ENCODE measurements at regions not wholly inside any gene's neighbourhood (a gene's known extent, or its start where the extent isn't known, plus 50 kb on each side); places are given as distances from the start of the nearest gene placed in this dataset.

GRCh38 chr5:93158841-93159240 lies 422.2 kb downstream of the NR2F1-AS1 start:
- DNase-seq: no peak

GRCh38 chr5:93156566-93156965 lies 424.5 kb downstream of the NR2F1-AS1 start:
- no peak for DNase-seq

- no peak for DNase-seq
Measured at GRCh38 chr5:93154535-93154934, 426.5 kb downstream of the NR2F1-AS1 start.

DNA sequence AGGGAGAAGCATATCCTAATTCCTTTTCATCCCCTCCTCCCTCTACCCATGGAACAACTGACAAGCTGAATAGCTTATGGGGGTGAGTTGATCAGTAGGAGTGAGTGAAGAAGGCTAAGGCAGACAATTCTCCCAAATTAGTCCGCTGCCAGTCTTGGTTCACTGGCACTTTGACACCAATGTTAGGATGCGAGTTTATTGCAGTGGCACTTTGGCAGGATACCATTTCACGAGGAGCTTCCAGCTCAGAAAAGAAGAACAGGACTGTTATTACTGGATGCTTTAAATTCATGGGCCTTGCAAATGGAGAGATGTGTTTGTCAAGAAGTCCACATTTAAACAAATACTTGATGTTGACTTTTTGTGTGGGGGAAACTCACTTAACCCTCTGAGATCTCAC lies 427.6 kb downstream of the NR2F1-AS1 start:
- no peak for DNase-seq

DNA sequence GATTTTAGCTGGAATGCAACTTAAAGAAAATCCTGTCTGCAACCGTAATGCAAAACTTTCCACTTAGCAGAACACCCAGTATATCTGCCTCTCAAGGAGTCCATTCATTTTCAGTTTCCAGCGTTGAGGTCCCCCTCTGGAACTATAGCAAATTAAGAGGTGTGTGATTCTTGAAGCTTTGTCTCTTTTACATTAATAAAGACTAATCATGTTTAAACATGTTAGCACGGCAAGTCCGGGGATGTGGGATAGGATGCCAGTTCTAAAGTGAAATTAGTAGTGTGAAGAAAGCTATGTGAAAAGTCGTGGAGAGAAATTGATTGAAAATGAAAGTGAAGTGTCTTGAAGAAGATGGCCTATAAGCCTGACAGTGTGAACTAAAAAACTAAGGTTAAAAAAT lies 429.1 kb downstream of the NR2F1-AS1 start:
- no peak for DNase-seq

- no peak for DNase-seq
Measured at GRCh38 chr5:93151121-93151520, 429.9 kb downstream of the NR2F1-AS1 start.

DNA sequence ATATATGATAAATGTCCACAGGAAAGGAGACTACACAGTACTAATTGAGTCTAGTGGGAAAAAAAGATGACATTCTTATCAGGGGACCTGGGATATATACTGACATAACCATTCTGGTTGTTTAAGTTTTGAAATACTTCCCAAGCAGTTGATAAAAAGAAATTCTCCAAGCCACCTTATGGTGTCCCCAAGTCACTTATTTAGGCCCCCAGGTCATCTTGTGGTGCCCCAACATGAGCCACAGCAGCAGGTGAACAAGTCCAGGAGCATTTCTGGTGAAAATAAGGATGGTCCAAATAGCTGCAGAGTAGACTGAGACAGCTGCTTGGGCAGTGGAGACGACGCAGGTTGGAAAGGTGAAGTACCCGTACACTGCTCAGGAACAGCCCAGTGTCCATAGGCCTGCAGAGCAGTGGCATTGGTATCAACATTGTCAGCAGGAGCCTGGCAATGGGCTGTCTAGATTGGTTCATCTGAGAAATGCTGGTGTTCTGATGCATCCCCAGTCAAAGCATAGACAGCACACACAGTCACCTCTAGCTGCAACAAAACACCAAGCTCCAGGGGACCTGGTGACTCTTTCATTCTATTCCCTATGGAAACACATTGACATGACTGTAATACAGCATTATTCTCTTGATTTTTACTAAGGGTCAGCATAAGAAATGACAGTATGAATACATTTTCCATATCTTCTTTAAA lies 430.6 kb downstream of the NR2F1-AS1 start:
- DNase-seq: no peak

- no peak for DNase-seq
Measured at GRCh38 chr5:93145767-93146166, 435.3 kb downstream of the NR2F1-AS1 start.

DNA sequence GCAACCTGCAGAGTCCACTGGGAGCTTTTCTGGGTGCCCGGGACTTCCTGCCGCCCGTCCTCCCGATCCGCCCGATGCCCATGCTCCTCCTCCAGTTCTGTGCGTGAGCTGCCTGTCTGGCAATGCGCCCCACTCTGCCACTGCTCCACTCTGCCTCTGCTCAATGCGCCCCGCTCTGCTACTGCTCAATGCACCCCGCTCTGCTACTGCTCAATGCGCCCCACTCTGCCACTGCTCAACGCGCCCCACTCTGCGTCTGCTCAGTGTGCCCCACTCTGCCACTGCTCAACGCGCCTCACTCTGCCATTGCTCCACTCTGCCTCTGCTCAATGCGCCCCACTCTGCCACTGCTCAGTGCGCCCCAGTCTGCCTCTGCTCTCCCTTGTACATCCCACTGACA lies 436.0 kb downstream of the NR2F1-AS1 start:
- no peak for DNase-seq

- no peak for DNase-seq
Measured at GRCh38 chr5:93141969-93142368, 439.1 kb downstream of the NR2F1-AS1 start.

DNA sequence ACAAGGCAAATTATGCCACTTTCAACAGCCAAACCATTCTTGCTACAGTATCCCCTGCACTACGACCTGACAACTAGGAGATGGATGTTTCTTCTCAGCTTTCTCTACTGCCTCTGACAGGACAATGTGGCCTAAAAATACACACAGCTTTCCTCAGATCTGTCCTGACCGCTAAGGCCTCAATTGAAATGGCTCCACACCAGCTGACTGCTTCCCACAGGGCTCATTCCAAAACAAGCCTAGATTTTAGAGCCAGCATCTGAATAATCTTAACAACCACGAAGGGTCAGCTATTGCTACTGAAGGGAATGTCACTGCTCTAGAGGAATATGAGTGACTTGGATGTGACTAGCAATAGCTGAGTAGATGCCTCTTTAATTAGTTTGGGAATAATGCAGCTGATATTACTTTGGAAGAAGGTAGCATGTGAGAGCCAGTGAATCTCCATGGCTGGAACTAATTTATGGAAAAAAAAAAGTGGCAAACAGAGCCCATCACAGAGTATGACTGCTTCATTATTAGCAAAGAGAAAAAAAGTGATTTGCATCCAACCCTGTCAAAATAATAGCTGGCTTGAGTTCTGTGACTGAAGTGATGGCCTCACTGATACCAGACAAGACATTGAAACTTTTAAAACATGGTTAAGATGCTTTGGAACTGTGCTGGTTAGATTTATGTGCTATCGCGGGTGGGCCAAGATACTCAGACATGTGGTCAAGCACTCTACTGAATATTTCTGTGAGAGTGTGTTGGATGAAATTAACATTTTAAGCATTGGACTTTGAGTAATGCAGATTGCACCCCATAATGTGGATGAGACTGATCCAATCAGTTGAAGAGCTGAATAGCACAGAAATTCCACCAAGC lies 450.2 kb downstream of the NR2F1-AS1 start:
- no peak for DNase-seq

DNA sequence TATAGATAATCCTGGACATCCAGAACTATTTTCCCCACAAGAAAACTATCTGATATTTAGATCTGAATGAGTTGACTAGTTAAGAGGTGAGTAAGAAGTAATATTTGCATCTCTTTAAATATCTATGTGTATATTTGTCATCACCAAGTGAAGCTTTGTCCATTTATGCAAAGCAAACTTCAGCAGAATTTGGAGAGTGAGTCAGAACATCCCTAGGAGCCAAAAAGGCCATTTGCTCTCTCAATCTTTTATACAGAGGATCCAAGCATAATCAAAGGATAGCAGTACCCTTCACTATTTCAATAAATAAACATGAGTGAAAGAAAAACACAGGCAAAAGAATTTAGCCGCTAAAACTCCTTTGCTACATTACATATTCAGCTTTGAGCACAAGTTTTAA lies 454.4 kb downstream of the NR2F1-AS1 start:
- no peak for DNase-seq

DNA sequence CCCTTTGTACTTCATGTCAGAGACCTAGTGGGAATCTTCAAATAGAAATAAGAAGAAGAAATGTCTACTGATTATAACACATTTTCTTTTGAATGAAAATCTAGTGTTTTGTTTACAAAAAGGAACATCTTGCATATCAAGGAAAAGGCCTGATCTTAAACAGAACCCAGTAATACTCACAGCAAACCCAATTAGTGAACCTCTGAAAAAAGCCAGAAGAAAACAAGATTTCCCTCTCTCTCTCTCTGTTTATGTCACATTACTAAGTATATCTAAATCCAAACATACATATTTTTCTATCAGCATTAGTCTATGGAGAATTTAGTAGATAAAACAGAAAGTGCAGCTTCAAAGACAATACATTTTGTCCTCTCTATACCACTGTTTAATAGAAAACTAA lies 457.9 kb downstream of the NR2F1-AS1 start:
- DNase-seq: no peak

GRCh38 chr5:93122446-93122845 lies 458.6 kb downstream of the NR2F1-AS1 start:
- no peak for DNase-seq

DNA sequence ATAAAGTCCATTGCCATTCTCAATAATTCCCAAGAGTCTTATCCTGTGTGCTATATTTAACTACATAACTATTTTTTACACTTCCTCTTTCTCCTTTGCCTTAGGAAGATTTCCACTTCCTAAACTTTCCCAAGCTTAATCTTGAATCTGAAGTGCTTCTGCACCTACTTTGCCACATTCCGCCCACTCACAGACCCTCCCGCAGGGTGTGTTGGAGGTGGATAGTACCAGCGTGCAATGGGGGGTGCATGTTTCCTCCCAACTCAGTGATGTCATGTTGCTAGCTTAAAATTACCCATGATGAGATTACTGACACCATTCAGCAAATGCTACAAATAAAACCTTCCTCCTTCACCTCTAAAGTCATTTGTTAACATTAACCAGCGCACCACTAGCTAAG lies 460.2 kb downstream of the NR2F1-AS1 start:
- DNase-seq: no peak

- DNase-seq: no peak
Measured at GRCh38 chr5:93120051-93120450, 461.0 kb downstream of the NR2F1-AS1 start.

DNA sequence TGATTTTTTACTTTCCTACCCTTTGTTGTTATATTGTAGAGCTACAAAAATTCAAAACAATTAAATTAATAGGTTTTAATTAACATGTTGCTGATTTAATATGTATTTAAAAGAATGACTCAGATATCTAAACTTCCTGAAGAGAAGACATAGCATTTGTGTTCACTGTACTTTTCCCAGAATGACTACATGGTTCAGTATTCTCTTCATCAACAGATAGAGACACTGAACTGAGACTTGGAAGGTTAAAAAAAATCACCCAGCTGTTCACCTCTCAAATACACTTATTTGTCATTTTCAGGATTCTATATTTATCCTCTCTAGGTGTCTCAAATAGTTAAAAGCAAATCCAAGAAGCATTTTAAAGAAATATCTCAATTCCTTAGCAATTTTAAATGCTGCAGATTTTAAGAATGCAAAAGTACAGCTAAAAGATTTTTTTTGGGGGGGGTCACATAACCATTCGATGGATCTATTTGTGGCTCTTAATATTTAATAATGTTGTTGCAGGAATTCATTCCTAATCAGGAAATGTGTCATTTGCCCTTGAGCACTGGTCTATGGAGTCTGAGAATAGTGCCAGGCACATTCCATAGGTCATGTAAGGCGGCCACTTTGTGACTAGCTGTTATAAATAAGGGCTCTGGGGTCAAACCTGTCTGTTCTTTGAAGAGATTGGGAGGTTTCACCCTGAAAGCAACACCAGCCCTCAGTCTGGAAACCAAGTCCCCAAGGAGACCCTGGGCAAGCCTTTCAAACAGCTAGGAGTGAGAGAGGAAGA lies 463.1 kb downstream of the NR2F1-AS1 start:
- DNase-seq: no peak

DNA sequence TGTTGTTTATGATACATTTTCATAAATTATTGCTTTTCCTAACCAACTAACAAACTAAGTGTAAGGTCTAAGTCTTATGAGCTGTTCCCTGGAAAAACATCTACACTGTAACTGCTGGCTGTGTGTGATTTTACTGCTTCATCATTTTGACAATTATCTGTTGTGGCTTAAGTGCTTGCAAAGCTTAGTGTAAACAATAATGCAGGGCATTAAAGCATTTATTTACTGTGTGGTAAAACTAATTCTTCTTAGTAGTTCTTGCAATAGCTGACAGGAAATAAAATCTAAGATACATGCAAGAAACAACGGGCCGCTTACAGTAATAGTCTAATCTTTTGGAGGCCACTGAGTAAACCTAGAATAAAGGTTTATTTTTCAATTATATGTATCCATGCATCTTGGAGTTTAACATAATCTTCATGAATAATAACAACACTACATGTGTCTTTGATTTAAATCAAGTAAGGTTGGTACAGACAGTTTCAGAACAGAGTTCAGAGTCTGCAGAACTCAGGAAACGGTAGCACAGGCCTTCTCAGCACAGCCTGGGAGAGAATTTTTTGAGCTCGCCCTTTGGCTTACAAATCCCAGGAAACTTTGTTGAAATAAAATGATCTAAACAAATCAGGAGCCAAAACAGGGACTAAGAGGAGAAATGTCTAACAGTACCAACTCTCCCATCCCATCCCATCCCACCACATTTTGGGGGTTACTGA lies 473.1 kb downstream of the NR2F1-AS1 start:
- no peak for DNase-seq

DNA sequence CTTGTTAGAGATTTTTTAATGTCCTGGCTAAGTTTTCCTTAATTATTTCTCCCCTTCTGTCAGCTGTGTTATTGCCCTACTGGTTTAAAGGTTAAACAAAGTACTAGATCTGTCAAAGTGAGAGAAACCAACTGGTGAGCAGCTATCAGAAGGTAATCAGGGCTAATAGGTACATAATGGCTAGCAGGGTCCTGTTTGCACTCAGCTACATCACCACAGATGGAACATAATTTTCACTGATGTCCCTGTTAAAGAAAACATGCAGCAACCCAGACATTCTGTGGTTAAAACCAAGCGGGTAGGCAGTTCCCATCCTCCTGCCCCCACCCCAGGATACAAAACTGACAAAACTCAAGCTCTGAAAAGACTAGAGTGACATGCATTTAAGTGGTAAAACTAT lies 473.9 kb downstream of the NR2F1-AS1 start:
- DNase-seq: no peak

- DNase-seq: no peak
Measured at GRCh38 chr5:93101661-93102060, 479.4 kb downstream of the NR2F1-AS1 start.

GRCh38 chr5:93100976-93101375 lies 480.0 kb downstream of the NR2F1-AS1 start:
- DNase-seq: no peak

- DNase-seq: no peak
Measured at GRCh38 chr5:93100428-93100827, 480.6 kb downstream of the NR2F1-AS1 start.

GRCh38 chr5:93099902-93100347 lies 481.1 kb downstream of the NR2F1-AS1 start:
- DNase-seq: no peak

Measured in NCI-H1092 treated with DMSO at 0.1 percent for 48 hours (cell line).